ENCODE measurements at regions not wholly inside any gene's neighbourhood (a gene's known extent, or its start where the extent isn't known, plus 50 kb on each side); places are given as distances from the start of the nearest gene placed in this dataset.

DNA sequence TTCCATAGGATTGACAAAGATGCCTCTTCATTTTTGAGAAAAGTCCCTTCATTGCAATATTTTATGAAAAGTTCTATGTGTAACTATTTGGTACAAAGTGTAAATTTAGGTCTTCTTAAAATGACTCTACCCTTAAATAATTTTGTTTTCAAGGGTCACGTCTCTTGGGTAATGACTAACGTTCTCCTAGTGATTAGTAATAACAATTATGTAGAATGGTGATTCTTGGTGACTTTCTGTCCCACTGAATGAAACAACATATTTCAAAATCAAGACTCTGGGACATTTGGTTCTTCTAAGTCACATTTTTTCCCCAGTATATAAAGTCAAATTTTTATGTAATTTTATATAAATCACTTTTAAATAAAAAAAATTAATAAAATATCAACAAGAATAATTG, 277.5 kb upstream of the ADAMTS5 start:
- no peak overlapping the region for H3K27ac ChIP-seq (ENCODE audit: low read length)
- H3K79me2 ChIP-seq (ENCODE audit: insufficient read depth, low read length): no peaks in the 10 kb centered on the region
- H3K4me2 ChIP-seq (ENCODE audit: insufficient read depth, low read length): no peak overlapping the region
- no peaks in the 10 kb centered on the region for H3K4me1 ChIP-seq (ENCODE audit: insufficient read depth, low read length)
- no peak overlapping the region for H3K9ac ChIP-seq (ENCODE audit: low read depth, low read length)
- no peak overlapping the region for H2AFZ ChIP-seq (ENCODE audit: low read depth, low read length)
- H3K4me3 ChIP-seq (ENCODE audit: low read depth in 1 of 2, low read length in 2 of 2): no peak overlapping the region
- ATAC-seq (ENCODE audit: insufficient read depth, low read depth) (no peak), DNase-seq (no peak)
- H3K9me3 ChIP-seq (ENCODE audit: insufficient read depth, low read length, severe bottlenecking): no peaks in the 10 kb centered on the region
- H3K27me3 ChIP-seq (ENCODE audit: insufficient read depth, low read length, poor library complexity): no peaks in the 10 kb centered on the region
- no peak for TF ChIP-seq EZH2 (IDR thresholded peaks at IDR 0.05; ENCODE audit: borderline replicate concordance, low read depth, low read length, severe bottlenecking)
- TF ChIP-seq, protein P1, sequence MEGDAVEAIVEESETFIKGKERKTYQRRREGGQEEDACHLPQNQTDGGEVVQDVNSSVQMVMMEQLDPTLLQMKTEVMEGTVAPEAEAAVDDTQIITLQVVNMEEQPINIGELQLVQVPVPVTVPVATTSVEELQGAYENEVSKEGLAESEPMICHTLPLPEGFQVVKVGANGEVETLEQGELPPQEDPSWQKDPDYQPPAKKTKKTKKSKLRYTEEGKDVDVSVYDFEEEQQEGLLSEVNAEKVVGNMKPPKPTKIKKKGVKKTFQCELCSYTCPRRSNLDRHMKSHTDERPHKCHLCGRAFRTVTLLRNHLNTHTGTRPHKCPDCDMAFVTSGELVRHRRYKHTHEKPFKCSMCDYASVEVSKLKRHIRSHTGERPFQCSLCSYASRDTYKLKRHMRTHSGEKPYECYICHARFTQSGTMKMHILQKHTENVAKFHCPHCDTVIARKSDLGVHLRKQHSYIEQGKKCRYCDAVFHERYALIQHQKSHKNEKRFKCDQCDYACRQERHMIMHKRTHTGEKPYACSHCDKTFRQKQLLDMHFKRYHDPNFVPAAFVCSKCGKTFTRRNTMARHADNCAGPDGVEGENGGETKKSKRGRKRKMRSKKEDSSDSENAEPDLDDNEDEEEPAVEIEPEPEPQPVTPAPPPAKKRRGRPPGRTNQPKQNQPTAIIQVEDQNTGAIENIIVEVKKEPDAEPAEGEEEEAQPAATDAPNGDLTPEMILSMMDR (IDR thresholded peaks at IDR 0.05; ENCODE audit: borderline replicate concordance, extremely low read depth, low read length, poor library complexity, severe bottlenecking): no peak
- H4K20me1 ChIP-seq (ENCODE audit: insufficient read depth, low read length): no peaks in the 10 kb centered on the region
- H3K36me3 ChIP-seq (ENCODE audit: insufficient read depth, low read length): no peaks in the 10 kb centered on the region

DNA sequence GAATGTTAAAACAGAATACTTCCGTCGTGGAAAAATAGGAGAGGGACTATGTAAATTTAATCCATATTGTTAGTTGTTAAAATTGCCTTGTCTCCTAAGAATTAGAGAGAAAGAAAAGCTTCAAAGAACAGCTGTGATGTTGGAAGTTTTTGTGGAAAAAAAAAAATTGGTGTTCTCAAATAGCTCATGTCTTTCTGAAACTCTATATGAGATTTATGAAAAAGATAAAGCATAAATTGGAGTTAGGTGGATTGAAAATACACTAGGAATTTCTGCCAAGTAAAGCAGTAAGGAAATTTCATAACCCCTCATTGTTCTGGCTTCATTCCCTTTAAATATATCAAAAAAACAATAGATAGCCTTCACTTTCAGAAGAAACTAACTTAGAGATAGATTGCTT, 274.0 kb upstream of the ADAMTS5 start:
- Histone ChIP-seq H3K4me1 (ENCODE audit: insufficient read depth, low read length) (peaks cover 6% of the 10 kb centered on the region), H3K36me3 (ENCODE audit: insufficient read depth, low read length) (no peaks in the 10 kb centered on the region), H2AFZ (ENCODE audit: low read depth, low read length) (no peak overlapping the region), H3K79me2 (ENCODE audit: insufficient read depth, low read length) (no peaks in the 10 kb centered on the region), H3K9me3 (ENCODE audit: insufficient read depth, low read length, severe bottlenecking) (no peaks in the 10 kb centered on the region), H3K27me3 (ENCODE audit: insufficient read depth, low read length, poor library complexity) (no peaks in the 10 kb centered on the region), H3K4me2 (ENCODE audit: insufficient read depth, low read length) (no peak overlapping the region), H3K27ac (ENCODE audit: low read length) (no peak overlapping the region), H3K4me3 (ENCODE audit: low read depth in 1 of 2, low read length in 2 of 2) (no peak overlapping the region), H3K9ac (ENCODE audit: low read depth, low read length) (no peak overlapping the region), H4K20me1 (ENCODE audit: insufficient read depth, low read length) (no peaks in the 10 kb centered on the region)
- ATAC-seq (ENCODE audit: insufficient read depth, low read depth) (no peak), DNase-seq (no peak)
- TF ChIP-seq, protein P1 (IDR thresholded peaks at IDR 0.05; ENCODE audit: borderline replicate concordance, extremely low read depth, low read length, poor library complexity, severe bottlenecking): no peak
- no peak for TF ChIP-seq EZH2 (IDR thresholded peaks at IDR 0.05; ENCODE audit: borderline replicate concordance, low read depth, low read length, severe bottlenecking)

DNA sequence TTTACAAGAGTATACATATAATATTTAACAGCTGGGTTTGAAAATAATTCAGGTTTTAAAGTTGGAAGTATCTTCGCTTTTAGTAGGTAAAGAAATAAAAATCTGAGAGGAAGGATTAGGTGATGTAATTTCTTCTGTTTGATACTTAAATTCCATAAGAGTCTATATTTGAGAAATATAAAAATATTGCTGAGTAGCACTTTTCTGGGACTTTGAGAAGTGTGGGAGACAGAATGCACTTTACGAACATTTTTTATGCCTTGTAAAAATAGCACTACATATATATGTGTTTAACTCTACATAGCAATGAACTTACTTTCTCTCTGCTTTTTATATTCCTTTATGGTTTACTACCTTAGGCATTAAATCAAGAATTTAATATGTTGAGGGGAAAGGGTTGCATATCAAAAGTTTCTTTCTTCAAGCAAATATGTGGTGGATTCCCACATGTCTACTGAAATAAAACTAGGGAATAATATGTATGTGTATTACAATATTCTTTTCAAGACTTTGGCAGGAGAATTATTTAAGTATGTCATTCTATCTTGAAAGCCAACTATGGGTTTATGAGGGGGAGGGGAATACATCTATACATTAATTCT, 266.7 kb upstream of the ADAMTS5 start:
- Histone ChIP-seq H3K9me3 (ENCODE audit: insufficient read depth, low read length, severe bottlenecking) (no peaks in the 10 kb centered on the region), H3K79me2 (ENCODE audit: insufficient read depth, low read length) (no peaks in the 10 kb centered on the region), H3K9ac (ENCODE audit: low read depth, low read length) (no peak overlapping the region), H3K27ac (ENCODE audit: low read length) (no peak overlapping the region), H2AFZ (ENCODE audit: low read depth, low read length) (no peak overlapping the region), H3K27me3 (ENCODE audit: insufficient read depth, low read length, poor library complexity) (no peaks in the 10 kb centered on the region), H3K4me3 (ENCODE audit: low read depth in 1 of 2, low read length in 2 of 2) (no peak overlapping the region), H3K4me2 (ENCODE audit: insufficient read depth, low read length) (no peak overlapping the region), H3K36me3 (ENCODE audit: insufficient read depth, low read length) (no peaks in the 10 kb centered on the region), H4K20me1 (ENCODE audit: insufficient read depth, low read length) (no peaks in the 10 kb centered on the region), H3K4me1 (ENCODE audit: insufficient read depth, low read length) (peaks cover 5% of the 10 kb centered on the region)
- DNase-seq (no peak), ATAC-seq (ENCODE audit: insufficient read depth, low read depth) (no peak)
- TF ChIP-seq EZH2 (IDR thresholded peaks at IDR 0.05; ENCODE audit: borderline replicate concordance, low read depth, low read length, severe bottlenecking): no peak
- TF ChIP-seq, protein P1 (IDR thresholded peaks at IDR 0.05; ENCODE audit: borderline replicate concordance, extremely low read depth, low read length, poor library complexity, severe bottlenecking): no peak
